GM10248 (cell line): ENCODE measurements at regions not wholly inside any gene's neighbourhood (a gene's known extent, or its start where the extent isn't known, plus 50 kb on each side); places are given as distances from the start of the nearest gene placed in this dataset.

ENCODE experiments used
- CTCF ChIA-PET: fragments of 300-600 bp; sonication (Branson Sonifier 250); formaldehyde crosslinking; extraction: SDS; loops from one replicate; lab custom pipeline; 2021; ENCODE audit warnings: antibody characterized with exemption; lab: Yijun Ruan, JAX
- POLR2A ChIA-PET: fragments of 350-650 bp; sonication (Branson Sonifier 250); formaldehyde crosslinking; extraction: SDS; loops from one replicate; lab custom pipeline; 2020; ENCODE audit warnings: antibody characterized with exemption; lab: Yijun Ruan, JAX
- DNase-seq: peaks from one replicate; pipeline ENCODE4 v3.0.0; 2012; ENCODE audit errors: extremely low spot score
- CTCF ChIP-seq: IDR thresholded peaks from 2 replicates; pipeline ENCODE4 v1.5.1; 2012; ENCODE audit warnings: mild to moderate bottlenecking, low read depth; ENCODE audit errors: extremely low read depth, missing control alignments, control extremely low read depth

DNA sequence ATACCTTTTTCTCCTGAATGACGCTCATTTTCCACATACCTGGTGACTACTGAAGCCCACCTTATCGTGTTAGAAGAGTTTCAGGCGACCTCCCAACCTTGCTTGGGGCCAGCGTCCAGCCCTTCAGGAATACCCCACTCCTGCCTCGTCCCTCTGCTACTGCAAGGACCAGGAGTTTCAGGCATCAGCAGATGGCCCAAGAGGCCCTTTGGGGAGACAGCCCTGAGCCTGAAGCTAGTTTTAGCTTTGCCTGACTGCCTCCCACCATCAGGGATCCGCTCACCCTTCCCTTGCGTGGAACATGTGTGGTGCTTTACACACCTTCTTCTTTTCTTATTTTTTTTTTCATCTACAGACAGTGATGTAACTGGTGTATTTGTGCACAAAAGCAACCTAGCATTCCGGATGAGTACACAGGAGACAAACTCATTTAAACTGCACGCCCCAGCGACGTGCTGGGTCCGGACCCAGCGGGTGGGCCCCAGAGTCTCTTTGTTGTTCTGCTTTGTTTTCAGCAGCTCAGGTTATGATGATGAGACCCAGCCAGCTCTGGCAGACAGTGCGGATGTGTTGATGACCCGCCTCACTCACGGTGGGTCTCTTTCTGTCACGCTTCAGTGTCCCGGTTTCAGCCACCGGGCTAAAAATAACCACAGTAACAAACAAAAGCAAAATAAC lies 242.4 kb downstream of the C16orf95 start:
- POLR2A ChIA-PET = no interaction called here
- no peak for TF ChIP-seq CTCF
- peak; percentile 74 for DNase-seq
- CTCF ChIA-PET = interaction anchor here (1.1 to 1.5 kb wide), 3 partner anchors 9 to 16 kb away, joined by 3 to 10 read pairs (median 4); no protein-coding TSS in a partner anchor

GRCh38 chr16:87075319-87075860 lies 241.8 kb downstream of the C16orf95 start:
- POLR2A ChIA-PET = no interaction called here
- CTCF ChIA-PET = interaction anchor here (1.1 to 1.5 kb wide), 3 partner anchors 10 to 15 kb away, joined by 3 to 10 read pairs (median 4); no protein-coding TSS in a partner anchor
- DNase-seq = no peak
- TF ChIP-seq CTCF = no peak

DNA sequence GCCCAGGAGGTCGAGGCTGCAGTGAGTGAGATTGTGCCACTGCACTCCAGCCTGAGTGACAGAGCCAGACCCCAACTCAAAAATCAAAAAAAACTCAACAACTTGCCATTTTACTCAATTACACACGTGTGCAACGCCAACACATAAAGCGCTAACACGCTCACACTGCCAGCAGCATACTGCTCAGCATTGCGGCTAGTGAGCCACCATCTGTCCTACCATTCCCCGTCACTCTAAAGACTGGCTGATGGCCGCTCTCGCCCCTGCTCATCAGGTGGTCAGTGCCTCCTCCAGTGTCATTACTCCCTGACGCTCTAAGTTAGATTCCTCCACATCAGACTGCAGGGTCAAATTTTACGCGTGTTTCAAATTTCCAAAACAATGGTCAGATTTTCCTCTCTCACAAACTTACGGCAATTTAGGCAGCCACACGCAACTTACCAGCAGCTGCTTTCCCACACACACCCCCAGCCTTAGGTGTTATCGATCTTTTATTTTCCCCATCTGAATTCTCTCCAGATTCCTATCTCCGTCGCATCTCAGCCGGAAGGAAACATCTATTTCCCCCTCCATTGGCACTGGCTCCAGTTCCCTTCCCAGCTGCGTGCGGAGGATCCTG lies 240.8 kb downstream of the C16orf95 start:
- no peak for TF ChIP-seq CTCF
- ChIA-PET POLR2A (no interaction called here), CTCF (interaction anchor here (1.1 to 2.1 kb wide), 6 partner anchors 11 to 512 kb away, joined by 3 to 10 read pairs (median 4); no protein-coding TSS in a partner anchor)
- no peak for DNase-seq

DNA sequence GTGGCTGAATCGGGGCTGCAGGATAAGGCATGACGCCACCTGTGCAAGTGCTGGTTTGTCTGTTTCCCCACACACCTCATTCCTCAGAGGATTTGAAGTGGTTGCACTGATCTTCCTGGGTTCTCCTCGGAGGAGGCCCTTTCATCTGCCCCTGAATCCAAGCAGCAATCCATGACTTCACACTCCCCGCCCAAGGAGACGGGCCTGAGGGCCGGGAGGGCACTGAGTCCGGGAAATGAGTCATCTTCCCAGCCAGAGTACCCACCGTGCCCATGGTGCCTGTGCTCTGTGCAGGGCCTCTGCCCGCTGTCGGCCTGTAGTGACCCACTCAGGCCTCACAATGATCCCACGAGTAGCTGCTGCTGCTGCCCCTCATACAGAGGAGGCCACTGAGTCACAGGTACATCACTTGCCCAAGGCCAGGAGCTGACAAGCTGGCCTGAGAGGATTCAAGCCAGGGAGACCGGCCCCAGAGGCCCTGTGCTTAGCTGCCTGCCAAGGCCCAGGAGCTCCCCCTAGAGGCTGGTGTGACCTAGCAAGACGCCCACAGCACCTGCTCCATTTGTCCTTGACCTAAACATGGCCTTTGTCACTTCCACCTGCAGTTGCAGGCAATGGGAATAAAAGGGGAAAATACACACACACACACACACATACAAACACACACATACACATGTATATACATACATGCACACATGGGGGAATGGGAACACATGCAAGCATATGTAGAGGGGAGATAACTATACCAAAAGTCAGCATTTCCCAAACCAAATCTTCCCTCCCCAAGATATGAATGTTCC lies 240.0 kb downstream of the C16orf95 start:
- POLR2A ChIA-PET = no interaction called here
- peak; percentile 51 for TF ChIP-seq CTCF
- DNase-seq = peak; percentile 67
- CTCF ChIA-PET = interaction anchor here (0.9 to 2.6 kb wide), 8 partner anchors 10 to 513 kb away, joined by 3 to 17 read pairs (median 4); no protein-coding TSS in a partner anchor

GRCh38 chr16:87077750-87078127 lies 239.5 kb downstream of the C16orf95 start:
- DNase-seq = no peak
- ChIA-PET CTCF (interaction anchor here (0.7 to 2.6 kb wide), 8 partner anchors 11 to 513 kb away, joined by 3 to 17 read pairs (median 4); no protein-coding TSS in a partner anchor), POLR2A (no interaction called here)
- TF ChIP-seq CTCF = no peak
